Smooth muscle cell (in vitro differentiated cells): ENCODE measurements at regions not wholly inside any gene's neighbourhood (a gene's known extent, or its start where the extent isn't known, plus 50 kb on each side); places are given as distances from the start of the nearest gene placed in this dataset.

ENCODE experiments used
- DNase-seq: peaks from one replicate; lab custom pipeline; 2025; ENCODE audit not compliant: unreplicated experiment; lab: John Stamatoyannopoulos, UW
- H2AFZ ChIP-seq: fragments of 200-600 bp; sonication (generic); 2 replicates; pipeline ENCODE4 v1.6.0; 2016; ENCODE audit warnings: antibody characterized with exemption, low read depth, mild to moderate bottlenecking
- H3F3A ChIP-seq: fragments of 200-600 bp; sonication (generic); 2 replicates; pipeline ENCODE4 v1.6.0; 2017; ENCODE audit warnings: antibody characterized with exemption, low read depth
- H3K27ac ChIP-seq: fragments of 200-600 bp; sonication (generic); 2 replicates; pipeline ENCODE4 v1.5.1; 2016; ENCODE audit warnings: low read depth, mild to moderate bottlenecking
- H3K27me3 ChIP-seq: fragments of 200-600 bp; sonication (generic); 2 replicates; pipeline ENCODE4 v1.6.1; 2016; ENCODE audit warnings: low read depth, mild to moderate bottlenecking
- H3K36me3 ChIP-seq: fragments of 200-600 bp; sonication (generic); 2 replicates; pipeline ENCODE4 v1.5.1; 2016; ENCODE audit warnings: low read depth
- H3K4me1 ChIP-seq: fragments of 200-600 bp; sonication (generic); 2 replicates; pipeline ENCODE4 v1.5.1; 2016; ENCODE audit warnings: low read depth
- H3K4me2 ChIP-seq: fragments of 200-600 bp; sonication (generic); 2 replicates; pipeline ENCODE4 v1.6.0; 2016; ENCODE audit warnings: mild to moderate bottlenecking
- H3K4me3 ChIP-seq: fragments of 200-600 bp; sonication (generic); 2 replicates; pipeline ENCODE4 v1.5.1; 2016; ENCODE audit warnings: mild to moderate bottlenecking
- H3K79me2 ChIP-seq: fragments of 200-600 bp; sonication (generic); 2 replicates; pipeline ENCODE4 v1.6.0; 2016; ENCODE audit warnings: low read depth, mild to moderate bottlenecking
- H3K9ac ChIP-seq: fragments of 200-600 bp; sonication (generic); 2 replicates; pipeline ENCODE4 v1.6.0; 2016; ENCODE audit warnings: low read depth
- H3K9me3 ChIP-seq: fragments of 200-600 bp; sonication (generic); replicated peaks from 2 replicates; pipeline ENCODE4 v1.5.1; 2016; ENCODE audit warnings: low read depth
- H4K20me1 ChIP-seq: fragments of 200-600 bp; sonication (generic); 2 replicates; pipeline ENCODE4 v1.6.0; 2016; ENCODE audit warnings: low read depth
- WGBS: methylation state at CpG from one replicate; pipeline ENCODE4 v1.1.7; 2016; ENCODE audit warnings: low lambda C conversion rate; 5-methylcytosine and 5-hydroxymethylcytosine counted together
- TF ChIP-seq, protein P1 (sequence below): fragments of 200-600 bp; sonication (generic); IDR thresholded peaks from 2 replicates; pipeline ENCODE4 v1.5.1; 2017; ENCODE audit warnings: borderline replicate concordance, mild to moderate bottlenecking, antibody characterized with exemption; ENCODE audit not compliant: insufficient read depth, poor library complexity, severe bottlenecking

- TF ChIP-seq, protein P1, sequence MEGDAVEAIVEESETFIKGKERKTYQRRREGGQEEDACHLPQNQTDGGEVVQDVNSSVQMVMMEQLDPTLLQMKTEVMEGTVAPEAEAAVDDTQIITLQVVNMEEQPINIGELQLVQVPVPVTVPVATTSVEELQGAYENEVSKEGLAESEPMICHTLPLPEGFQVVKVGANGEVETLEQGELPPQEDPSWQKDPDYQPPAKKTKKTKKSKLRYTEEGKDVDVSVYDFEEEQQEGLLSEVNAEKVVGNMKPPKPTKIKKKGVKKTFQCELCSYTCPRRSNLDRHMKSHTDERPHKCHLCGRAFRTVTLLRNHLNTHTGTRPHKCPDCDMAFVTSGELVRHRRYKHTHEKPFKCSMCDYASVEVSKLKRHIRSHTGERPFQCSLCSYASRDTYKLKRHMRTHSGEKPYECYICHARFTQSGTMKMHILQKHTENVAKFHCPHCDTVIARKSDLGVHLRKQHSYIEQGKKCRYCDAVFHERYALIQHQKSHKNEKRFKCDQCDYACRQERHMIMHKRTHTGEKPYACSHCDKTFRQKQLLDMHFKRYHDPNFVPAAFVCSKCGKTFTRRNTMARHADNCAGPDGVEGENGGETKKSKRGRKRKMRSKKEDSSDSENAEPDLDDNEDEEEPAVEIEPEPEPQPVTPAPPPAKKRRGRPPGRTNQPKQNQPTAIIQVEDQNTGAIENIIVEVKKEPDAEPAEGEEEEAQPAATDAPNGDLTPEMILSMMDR: no peak
- DNase-seq: no peak
- H3K4me3 ChIP-seq: no peak overlapping the region
- H3K36me3 ChIP-seq: no peaks in the 10 kb centered on the region
- no peaks in the 10 kb centered on the region for H4K20me1 ChIP-seq
- no peaks in the 10 kb centered on the region for H3K9me3 ChIP-seq
- no peak overlapping the region for H3K27ac ChIP-seq
- no peak overlapping the region for H3K4me2 ChIP-seq
- H3K4me1 ChIP-seq: no peaks in the 10 kb centered on the region
- H3K27me3 ChIP-seq: no peaks in the 10 kb centered on the region
- H2AFZ ChIP-seq: no peak overlapping the region
- no peaks in the 10 kb centered on the region for H3F3A ChIP-seq
- H3K9ac ChIP-seq: no peak overlapping the region
- no peaks in the 10 kb centered on the region for H3K79me2 ChIP-seq
- 91% methylated on average over 5 of the region's 5 CpGs for WGBS
These were observed 145.5 kb upstream of the ARG1 start for GRCh38 chr6:131427434-131428058.

DNA sequence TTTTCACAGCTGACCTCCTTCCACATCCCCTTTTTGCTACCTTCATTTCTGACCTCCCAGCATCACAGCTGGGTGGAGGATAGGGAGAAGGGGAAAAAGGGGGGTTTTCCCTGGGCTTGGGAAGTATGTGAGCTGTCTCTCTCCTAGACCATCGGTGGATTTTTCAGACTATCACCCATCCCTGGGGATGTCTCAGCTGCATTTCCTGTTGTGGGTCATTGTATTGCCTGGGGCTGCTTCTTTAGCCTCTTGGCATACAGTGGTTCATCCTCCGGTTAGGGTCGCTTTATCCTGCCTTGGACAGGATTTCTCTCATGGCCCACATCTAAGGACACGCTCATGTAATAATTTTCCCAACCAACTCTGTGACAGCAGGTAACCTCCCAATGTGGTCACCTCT is 142.5 kb upstream of the ARG1 start:
- Histone ChIP-seq H3K4me2 (no peak overlapping the region), H4K20me1 (no peaks in the 10 kb centered on the region), H3K79me2 (no peaks in the 10 kb centered on the region), H3K27me3 (no peaks in the 10 kb centered on the region), H3F3A (no peaks in the 10 kb centered on the region), H2AFZ (no peak overlapping the region), H3K36me3 (no peaks in the 10 kb centered on the region), H3K27ac (no peak overlapping the region), H3K9ac (no peak overlapping the region), H3K4me3 (no peak overlapping the region), H3K4me1 (no peaks in the 10 kb centered on the region), H3K9me3 (no peaks in the 10 kb centered on the region)
- TF ChIP-seq, protein P1: no peak
- WGBS: 92% methylated on average over 4 of the region's 4 CpGs
- DNase-seq: no peak

GRCh38 chr6:131431718-131432117 is 141.3 kb upstream of the ARG1 start:
- H3K36me3 ChIP-seq: no peaks in the 10 kb centered on the region
- no peaks in the 10 kb centered on the region for H3F3A ChIP-seq
- no peak for DNase-seq
- H3K4me2 ChIP-seq: no peak overlapping the region
- H3K27me3 ChIP-seq: no peaks in the 10 kb centered on the region
- no peaks in the 10 kb centered on the region for H4K20me1 ChIP-seq
- H3K79me2 ChIP-seq: no peaks in the 10 kb centered on the region
- H2AFZ ChIP-seq: no peak overlapping the region
- H3K9me3 ChIP-seq: no peaks in the 10 kb centered on the region
- TF ChIP-seq, protein P1: no peak
- no peak overlapping the region for H3K9ac ChIP-seq
- WGBS: 98% methylated on average over 2 of the region's 2 CpGs
- no peak overlapping the region for H3K27ac ChIP-seq
- H3K4me1 ChIP-seq: no peaks in the 10 kb centered on the region
- H3K4me3 ChIP-seq: no peak overlapping the region

DNA sequence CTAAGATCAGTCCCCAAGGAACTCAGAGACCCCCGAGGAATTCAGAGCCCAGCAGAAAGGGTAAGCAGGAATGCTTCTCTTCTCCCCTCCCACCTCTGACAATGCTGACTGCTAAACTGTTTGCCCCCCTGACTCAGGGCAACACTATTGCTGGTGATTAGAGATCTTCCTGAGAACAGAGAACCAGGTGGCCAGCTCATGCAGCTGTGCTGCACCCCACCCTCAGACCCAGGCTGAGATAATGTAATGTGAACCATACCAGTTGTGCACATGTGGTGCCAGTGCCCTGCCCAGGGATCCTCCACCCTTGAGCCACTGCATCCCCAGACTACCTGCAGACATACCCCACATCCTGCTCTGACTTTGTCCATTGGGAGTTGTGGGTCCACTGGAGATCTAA is 139.1 kb upstream of the ARG1 start:
- Histone ChIP-seq H3K4me2 (no peak overlapping the region), H3F3A (no peaks in the 10 kb centered on the region), H2AFZ (no peak overlapping the region), H3K79me2 (no peaks in the 10 kb centered on the region), H3K9ac (no peak overlapping the region), H3K4me1 (no peaks in the 10 kb centered on the region), H3K27me3 (no peaks in the 10 kb centered on the region), H3K9me3 (no peaks in the 10 kb centered on the region), H4K20me1 (no peaks in the 10 kb centered on the region), H3K27ac (no peak overlapping the region), H3K4me3 (no peak overlapping the region), H3K36me3 (no peaks in the 10 kb centered on the region)
- WGBS: 100% methylated on average over 1 of the region's 1 CpG
- no peak for DNase-seq
- TF ChIP-seq, protein P1: no peak
